HG03469 (cell line): ENCODE measurements at regions not wholly inside any gene's neighbourhood (a gene's known extent, or its start where the extent isn't known, plus 50 kb on each side); places are given as distances from the start of the nearest gene placed in this dataset.

Experiments used
- ATAC-seq: cut with Tn5 transposase; IDR thresholded peaks from one replicate; pipeline ENCODE4 v1.9.1; 2021; ENCODE audit warnings: mild to moderate bottlenecking, moderate library complexity, moderate number of reproducible peaks; ENCODE audit not compliant: unreplicated experiment

DNA sequence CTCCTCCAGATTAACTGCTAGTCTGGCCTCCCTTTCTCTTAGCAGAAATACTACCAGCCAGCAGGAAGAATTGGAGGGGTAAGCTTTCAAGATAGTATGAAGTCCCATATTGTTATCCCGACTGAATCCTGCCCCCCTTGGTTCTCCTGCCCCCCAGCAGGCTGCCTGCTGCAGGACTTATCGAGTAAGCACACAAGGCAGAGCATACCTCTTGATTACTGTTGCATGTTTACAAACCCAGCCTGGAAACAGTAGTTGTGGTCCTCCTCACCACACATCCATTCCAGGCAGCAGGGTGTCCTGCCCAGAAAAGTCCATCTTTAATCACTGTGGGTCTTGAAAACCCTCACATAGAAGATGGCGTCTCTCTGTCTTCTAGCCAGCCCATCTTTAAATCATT lies 66.8 kb upstream of the PPP2R3A start:
- no peak for ATAC-seq

DNA sequence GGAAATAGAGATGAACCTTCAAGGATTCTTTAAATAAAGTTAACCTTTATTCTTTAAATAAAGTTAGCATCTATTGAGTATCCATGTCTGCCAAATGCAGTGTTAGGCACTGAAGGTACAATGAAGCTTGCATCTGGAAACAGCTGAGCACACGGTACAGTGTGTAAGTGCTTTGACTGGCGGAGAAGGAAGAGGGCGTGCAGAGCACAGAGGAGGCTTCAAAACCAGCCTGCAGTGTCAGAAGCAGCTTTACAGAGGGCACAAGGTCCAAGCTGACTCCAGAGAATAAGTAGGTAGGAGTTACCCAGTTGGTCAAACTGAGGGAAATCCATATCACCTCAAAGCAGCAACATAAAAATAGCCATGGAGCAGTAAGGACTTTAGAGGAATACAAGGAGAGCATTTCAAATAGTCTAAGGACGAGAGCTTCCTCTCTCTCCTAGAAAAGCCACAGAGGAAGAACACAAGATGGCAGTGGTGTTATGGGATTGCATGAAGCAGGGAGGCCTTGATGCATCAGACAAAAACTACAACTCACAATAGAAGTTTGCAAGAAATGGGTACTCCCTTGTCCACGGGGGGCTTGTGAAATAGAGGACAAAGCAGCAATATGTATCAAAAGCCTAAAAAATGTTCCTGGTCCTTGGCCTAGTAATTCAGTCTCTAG lies 60.3 kb upstream of the PPP2R3A start:
- ATAC-seq: no peak

DNA sequence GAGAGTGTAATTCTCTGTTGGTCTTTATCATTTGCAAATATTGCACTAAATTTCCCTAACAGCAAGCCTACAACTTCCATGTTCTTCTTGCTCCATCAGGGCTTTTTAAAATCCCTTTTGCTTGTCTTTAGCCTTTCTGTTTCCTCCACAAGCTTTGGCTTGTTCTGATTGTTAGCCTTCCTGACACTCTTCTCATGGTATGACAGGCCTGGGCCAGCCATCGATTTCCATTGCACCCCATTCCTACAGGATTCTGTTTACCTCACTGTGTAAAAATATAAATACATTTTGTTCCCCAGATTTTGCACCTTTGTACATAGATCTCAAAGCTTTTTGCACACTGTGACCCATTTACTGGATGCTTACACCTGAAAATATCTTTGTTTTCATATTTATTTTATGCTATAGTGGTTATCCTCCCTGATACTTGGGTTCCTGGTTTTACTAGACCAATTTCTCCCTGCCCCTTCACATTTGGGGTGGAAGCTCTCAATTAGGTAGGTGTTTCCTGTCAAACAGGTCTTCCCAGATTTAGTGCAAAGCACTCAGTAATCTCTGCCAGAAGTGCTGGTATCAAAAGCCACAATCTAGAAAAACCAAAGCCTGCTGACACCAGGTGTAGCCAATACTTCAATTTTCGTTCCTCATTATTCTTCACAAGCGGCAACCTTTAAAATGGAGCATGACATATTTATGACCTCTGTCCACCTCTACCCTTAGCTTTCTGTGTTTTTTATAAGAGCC lies 57.9 kb upstream of the PPP2R3A start:
- no peak for ATAC-seq

DNA sequence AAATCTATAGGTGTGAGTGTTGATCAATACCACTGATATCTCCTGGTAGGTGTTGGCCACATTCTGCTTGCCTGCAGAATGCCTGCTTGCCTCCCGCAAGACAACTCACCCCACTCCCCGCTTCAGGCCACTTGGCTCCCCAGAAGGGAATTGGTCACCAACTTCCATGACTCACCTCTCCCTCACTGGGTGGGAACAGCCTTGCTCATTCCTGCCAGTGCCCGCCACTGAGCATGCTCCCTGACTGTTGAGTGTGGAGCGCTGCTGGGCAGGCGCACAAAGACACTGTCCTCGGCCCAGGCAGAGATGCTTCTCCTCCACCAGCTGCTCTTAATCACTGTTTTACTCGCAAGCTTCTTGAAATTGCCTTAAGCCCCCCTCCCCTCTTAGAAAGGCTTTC lies 57.3 kb upstream of the PPP2R3A start:
- no peak for ATAC-seq

DNA sequence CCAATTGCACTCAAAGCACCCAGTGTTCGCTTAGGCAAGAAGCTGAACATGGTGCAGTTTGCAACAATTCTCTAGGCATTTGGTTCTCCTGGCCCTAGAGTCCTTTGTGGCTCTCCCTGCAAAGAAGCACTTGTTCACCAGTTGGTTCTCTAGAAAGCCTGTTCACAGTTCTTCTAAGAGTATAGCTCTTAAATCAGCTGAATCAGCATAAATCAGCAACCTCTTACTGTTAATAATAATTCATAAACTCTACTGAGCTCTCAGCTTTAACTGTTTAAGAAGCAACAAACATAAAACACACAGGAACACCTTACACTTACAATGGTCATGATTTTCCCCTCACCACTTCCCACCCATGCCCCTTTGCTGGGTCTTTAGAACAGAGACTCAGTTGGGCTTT lies 56.8 kb upstream of the PPP2R3A start:
- ATAC-seq: no peak

DNA sequence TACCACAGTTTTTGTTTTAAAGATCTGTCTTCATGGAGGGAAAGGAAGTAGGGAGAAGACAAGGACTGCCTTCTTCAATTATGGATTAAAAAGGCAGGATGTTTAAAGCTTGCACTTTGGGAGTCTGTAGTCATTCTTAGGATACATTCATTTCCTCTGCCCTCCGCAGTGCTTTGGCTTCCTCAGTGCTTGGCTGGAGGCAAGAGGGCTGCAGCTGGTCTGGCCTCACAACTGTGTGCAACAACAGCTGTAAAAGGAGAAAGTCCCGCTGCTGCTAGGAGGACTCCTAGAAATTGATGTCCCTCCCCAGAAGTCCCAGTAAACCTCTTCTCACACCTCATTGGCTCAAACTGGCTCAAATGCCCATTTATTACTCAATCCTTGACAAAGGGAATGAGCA lies 54.4 kb upstream of the PPP2R3A start:
- no peak for ATAC-seq

DNA sequence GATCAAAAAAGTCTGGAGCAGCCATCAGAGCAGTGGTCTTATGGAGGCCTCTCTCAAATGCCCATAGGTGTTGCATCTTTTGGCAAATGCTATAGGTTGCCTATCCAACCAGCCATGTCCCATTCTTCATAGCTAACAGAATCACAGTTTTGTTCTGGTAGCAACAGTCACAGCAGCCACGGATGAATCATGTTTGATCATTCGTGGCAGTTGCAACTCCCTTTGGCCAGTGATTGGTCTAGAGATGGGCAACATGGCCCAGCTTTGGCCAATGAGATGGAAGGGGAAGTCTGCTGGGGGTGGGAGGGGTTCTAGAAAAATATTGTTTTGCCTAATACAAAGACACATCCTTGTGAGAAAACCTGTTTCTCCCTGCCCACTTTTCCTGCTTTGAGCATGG lies 50.3 kb upstream of the PPP2R3A start:
- ATAC-seq: no peak
